GM12878 (cell line): ENCODE measurements at regions not wholly inside any gene's neighbourhood (a gene's known extent, or its start where the extent isn't known, plus 50 kb on each side); places are given as distances from the start of the nearest gene placed in this dataset.
"Not testable (repeated sequence)": the region's sequence is repeated elsewhere in the genome, so short reads cannot be mapped to it uniquely, and the experiment has no call there.

Source experiments
- BCL11A ChIP-seq: IDR thresholded peaks from 2 replicates; pipeline ENCODE4 v1.6.1; 2011; ENCODE audit warnings: low read depth, low read length
- CHD2 ChIP-seq: IDR thresholded peaks from 2 replicates; pipeline ENCODE4 v1.6.1; 2011; ENCODE audit warnings: low read depth, low read length, improper control_type of control experiment, borderline replicate concordance
- DPF2 ChIP-seq: fragments of 450-650 bp; IDR thresholded peaks from 2 replicates; pipeline ENCODE4 v1.6.1; 2017; ENCODE audit warnings: mild to moderate bottlenecking
- EP300 ChIP-seq, 2 experiments: fragments of 150-350 bp in 1 of 2; IDR thresholded peaks; 2 replicates each; pipeline ENCODE4 v1.6.1; 2011 to 2012; ENCODE audit warnings: low read depth in 2 of 2, low read length in 2 of 2, borderline replicate concordance in 1 of 2, improper control_type of control experiment in 1 of 2, inconsistent platforms in 1 of 2; ENCODE audit not compliant: control insufficient read depth in 1 of 2
- NFXL1 ChIP-seq: fragments of 450-650 bp; IDR thresholded peaks from 2 replicates; pipeline ENCODE4 v1.6.1; 2017; ENCODE audit warnings: antibody characterized with exemption, mild to moderate bottlenecking, borderline replicate concordance
- POLR2A ChIP-seq: IDR thresholded peaks from 2 replicates; pipeline ENCODE4 v1.6.1; 2011; ENCODE audit warnings: low read depth, mild to moderate bottlenecking, low read length
- REST ChIP-seq: IDR thresholded peaks from 2 replicates; pipeline ENCODE4 v1.6.1; 2012; ENCODE audit warnings: mild to moderate bottlenecking, low read depth, low read length
- TAF1 ChIP-seq: IDR thresholded peaks from 2 replicates; pipeline ENCODE4 v1.6.1; 2011; ENCODE audit warnings: mild to moderate bottlenecking, low read depth, low read length, borderline replicate concordance
- ZNF384 ChIP-seq: IDR thresholded peaks from 2 replicates; pipeline ENCODE4 v1.6.1; 2012; ENCODE audit warnings: low read depth, mild to moderate bottlenecking, low read length, improper control_type of control experiment, borderline replicate concordance
- TF ChIP-seq, protein P1 (sequence below): fragments of 150-350 bp; IDR thresholded peaks from 2 replicates; pipeline ENCODE4 v1.6.1; 2016; ENCODE audit warnings: low read depth, low read length
- TF ChIP-seq, protein P2 (sequence below): fragments of 450-650 bp; IDR thresholded peaks from 2 replicates; pipeline ENCODE4 v1.6.1; 2018; ENCODE audit warnings: borderline replicate concordance, mild to moderate bottlenecking; ENCODE audit not compliant: partially characterized antibody
- TF ChIP-seq, protein P3 (sequence below): IDR thresholded peaks from 2 replicates; pipeline ENCODE4 v1.6.1; 2012; ENCODE audit warnings: low read length, inconsistent platforms

GRCh38 chr4:189740118-189740517 is 200.6 kb upstream of the FRG1 start:
- TF ChIP-seq BCL11A; TAF1; ZNF384; CHD2; EP300 (IDR thresholded peaks at IDR 0.05; ENCODE audit: borderline replicate concordance in 1 of 2, control insufficient read depth in 1 of 2, low read depth in 2 of 2, low read length in 2 of 2); POLR2A; REST; DPF2; NFXL1: not testable (repeated sequence)
- TF ChIP-seq, protein P1, sequence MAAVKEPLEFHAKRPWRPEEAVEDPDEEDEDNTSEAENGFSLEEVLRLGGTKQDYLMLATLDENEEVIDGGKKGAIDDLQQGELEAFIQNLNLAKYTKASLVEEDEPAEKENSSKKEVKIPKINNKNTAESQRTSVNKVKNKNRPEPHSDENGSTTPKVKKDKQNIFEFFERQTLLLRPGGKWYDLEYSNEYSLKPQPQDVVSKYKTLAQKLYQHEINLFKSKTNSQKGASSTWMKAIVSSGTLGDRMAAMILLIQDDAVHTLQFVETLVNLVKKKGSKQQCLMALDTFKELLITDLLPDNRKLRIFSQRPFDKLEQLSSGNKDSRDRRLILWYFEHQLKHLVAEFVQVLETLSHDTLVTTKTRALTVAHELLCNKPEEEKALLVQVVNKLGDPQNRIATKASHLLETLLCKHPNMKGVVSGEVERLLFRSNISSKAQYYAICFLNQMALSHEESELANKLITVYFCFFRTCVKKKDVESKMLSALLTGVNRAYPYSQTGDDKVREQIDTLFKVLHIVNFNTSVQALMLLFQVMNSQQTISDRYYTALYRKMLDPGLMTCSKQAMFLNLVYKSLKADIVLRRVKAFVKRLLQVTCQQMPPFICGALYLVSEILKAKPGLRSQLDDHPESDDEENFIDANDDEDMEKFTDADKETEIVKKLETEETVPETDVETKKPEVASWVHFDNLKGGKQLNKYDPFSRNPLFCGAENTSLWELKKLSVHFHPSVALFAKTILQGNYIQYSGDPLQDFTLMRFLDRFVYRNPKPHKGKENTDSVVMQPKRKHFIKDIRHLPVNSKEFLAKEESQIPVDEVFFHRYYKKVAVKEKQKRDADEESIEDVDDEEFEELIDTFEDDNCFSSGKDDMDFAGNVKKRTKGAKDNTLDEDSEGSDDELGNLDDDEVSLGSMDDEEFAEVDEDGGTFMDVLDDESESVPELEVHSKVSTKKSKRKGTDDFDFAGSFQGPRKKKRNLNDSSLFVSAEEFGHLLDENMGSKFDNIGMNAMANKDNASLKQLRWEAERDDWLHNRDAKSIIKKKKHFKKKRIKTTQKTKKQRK, result not testable (repeated sequence)
- TF ChIP-seq, protein P2, sequence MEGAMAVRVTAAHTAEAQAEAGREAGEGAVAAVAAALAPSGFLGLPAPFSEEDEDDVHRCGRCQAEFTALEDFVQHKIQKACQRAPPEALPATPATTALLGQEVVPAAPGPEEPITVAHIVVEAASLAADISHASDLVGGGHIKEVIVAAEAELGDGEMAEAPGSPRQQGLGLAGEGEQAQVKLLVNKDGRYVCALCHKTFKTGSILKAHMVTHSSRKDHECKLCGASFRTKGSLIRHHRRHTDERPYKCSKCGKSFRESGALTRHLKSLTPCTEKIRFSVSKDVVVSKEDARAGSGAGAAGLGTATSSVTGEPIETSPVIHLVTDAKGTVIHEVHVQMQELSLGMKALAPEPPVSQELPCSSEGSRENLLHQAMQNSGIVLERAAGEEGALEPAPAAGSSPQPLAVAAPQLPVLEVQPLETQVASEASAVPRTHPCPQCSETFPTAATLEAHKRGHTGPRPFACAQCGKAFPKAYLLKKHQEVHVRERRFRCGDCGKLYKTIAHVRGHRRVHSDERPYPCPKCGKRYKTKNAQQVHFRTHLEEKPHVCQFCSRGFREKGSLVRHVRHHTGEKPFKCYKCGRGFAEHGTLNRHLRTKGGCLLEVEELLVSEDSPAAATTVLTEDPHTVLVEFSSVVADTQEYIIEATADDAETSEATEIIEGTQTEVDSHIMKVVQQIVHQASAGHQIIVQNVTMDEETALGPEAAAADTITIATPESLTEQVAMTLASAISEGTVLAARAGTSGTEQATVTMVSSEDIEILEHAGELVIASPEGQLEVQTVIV, result not testable (repeated sequence)
- TF ChIP-seq, protein P3, sequence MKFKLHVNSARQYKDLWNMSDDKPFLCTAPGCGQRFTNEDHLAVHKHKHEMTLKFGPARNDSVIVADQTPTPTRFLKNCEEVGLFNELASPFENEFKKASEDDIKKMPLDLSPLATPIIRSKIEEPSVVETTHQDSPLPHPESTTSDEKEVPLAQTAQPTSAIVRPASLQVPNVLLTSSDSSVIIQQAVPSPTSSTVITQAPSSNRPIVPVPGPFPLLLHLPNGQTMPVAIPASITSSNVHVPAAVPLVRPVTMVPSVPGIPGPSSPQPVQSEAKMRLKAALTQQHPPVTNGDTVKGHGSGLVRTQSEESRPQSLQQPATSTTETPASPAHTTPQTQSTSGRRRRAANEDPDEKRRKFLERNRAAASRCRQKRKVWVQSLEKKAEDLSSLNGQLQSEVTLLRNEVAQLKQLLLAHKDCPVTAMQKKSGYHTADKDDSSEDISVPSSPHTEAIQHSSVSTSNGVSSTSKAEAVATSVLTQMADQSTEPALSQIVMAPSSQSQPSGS, result not testable (repeated sequence)
